BJ (cell line): ENCODE measurements at regions not wholly inside any gene's neighbourhood (a gene's known extent, or its start where the extent isn't known, plus 50 kb on each side); places are given as distances from the start of the nearest gene placed in this dataset.

Experiments used
- CTCF ChIA-PET: fragments of 350-600 bp; formaldehyde crosslinking; extraction: SDS; loops from one replicate; lab custom pipeline; 2021; ENCODE audit warnings: antibody characterized with exemption, inconsistent platforms; lab: Yijun Ruan, JAX
- POLR2A ChIA-PET: fragments of 300-600 bp; sonication (Branson Sonifier 250); formaldehyde crosslinking; extraction: SDS; loops from one replicate; lab custom pipeline; 2021; ENCODE audit warnings: antibody characterized with exemption; lab: Charles Lee
- DNase-seq: peaks from one replicate; pipeline ENCODE4 v3.0.0-alpha.2; 2011; ENCODE audit warnings: low read depth
- H3K27me3 ChIP-seq: 2 replicates; pipeline ENCODE4 v1.6.0; 2011; ENCODE audit warnings: low read length; ENCODE audit not compliant: control insufficient read depth, insufficient read depth
- H3K36me3 ChIP-seq: 2 replicates; pipeline ENCODE4 v1.5.1; 2011; ENCODE audit warnings: low read length; ENCODE audit not compliant: control insufficient read depth, insufficient read depth
- H3K4me3 ChIP-seq: 2 replicates; pipeline ENCODE4 v1.5.1; 2011; ENCODE audit warnings: low read depth, mild to moderate bottlenecking, control low read depth, low read length
- CTCF ChIP-seq: IDR thresholded peaks from 2 replicates; pipeline ENCODE4 v1.5.1; 2011; ENCODE audit warnings: low read depth, mild to moderate bottlenecking, control low read depth, inconsistent platforms, low read length, moderate library complexity; ENCODE audit not compliant: insufficient read depth

- TF ChIP-seq CTCF, result no peak
- ChIA-PET POLR2A (no interaction called here), CTCF (no interaction called here)
- Histone ChIP-seq H3K27me3 (no peaks in the 10 kb centered on the region), H3K4me3 (no peak overlapping the region), H3K36me3 (no peaks in the 10 kb centered on the region)
- no peak for DNase-seq
These were observed 71.9 kb upstream of the PPP2R3B start for GRCh38 chrX:458631-459061.

GRCh38 chrX:459611-460010 is 72.9 kb upstream of the PPP2R3B start:
- no peak for TF ChIP-seq CTCF
- no peak for DNase-seq
- CTCF ChIA-PET, result no interaction called here
- POLR2A ChIA-PET, result no interaction called here
- Histone ChIP-seq H3K36me3 (no peaks in the 10 kb centered on the region), H3K27me3 (no peaks in the 10 kb centered on the region), H3K4me3 (no peak overlapping the region)

- Histone ChIP-seq H3K36me3 (no peaks in the 10 kb centered on the region), H3K27me3 (no peaks in the 10 kb centered on the region), H3K4me3 (no peak overlapping the region)
- CTCF ChIA-PET, result no interaction called here
- POLR2A ChIA-PET, result no interaction called here
- TF ChIP-seq CTCF, result no peak
- DNase-seq, result no peak
These were observed 73.4 kb upstream of the PPP2R3B start for GRCh38 chrX:460116-460515.

- no peaks in the 10 kb centered on the region for H3K36me3 ChIP-seq
- DNase-seq, result no peak
- TF ChIP-seq CTCF, result no peak
- H3K4me3 ChIP-seq, result no peak overlapping the region
- no peaks in the 10 kb centered on the region for H3K27me3 ChIP-seq
- ChIA-PET POLR2A (no interaction called here), CTCF (no interaction called here)
These were observed 74.3 kb upstream of the PPP2R3B start for GRCh38 chrX:460823-461640.

- no peak for TF ChIP-seq CTCF
- DNase-seq, result no peak
- CTCF ChIA-PET, result no interaction called here
- no peaks in the 10 kb centered on the region for H3K36me3 ChIP-seq
- H3K4me3 ChIP-seq, result no peak overlapping the region
- H3K27me3 ChIP-seq, result no peaks in the 10 kb centered on the region
- POLR2A ChIA-PET, result no interaction called here
These were observed 76.1 kb upstream of the PPP2R3B start for GRCh38 chrX:462853-463252.
